ENCODE measurements at regions not wholly inside any gene's neighbourhood (a gene's known extent, or its start where the extent isn't known, plus 50 kb on each side); places are given as distances from the start of the nearest gene placed in this dataset.

- no peak for TF ChIP-seq POLR2AphosphoS5 (IDR thresholded peaks at IDR 0.05; ENCODE audit: control insufficient read depth, insufficient read depth, low read depth, low read length)
- no peak for TF ChIP-seq MEF2A (IDR thresholded peaks at IDR 0.05; ENCODE audit: control insufficient read depth, low read depth, low read length)
- TF ChIP-seq SMAD1 (IDR thresholded peaks at IDR 0.05; ENCODE audit: low read depth, low read length, partially characterized antibody): no peak
- peak; percentile 42 for TF ChIP-seq TBP (optimal IDR thresholded peaks at IDR 0.05; ENCODE audit: low read depth, low read length)
- TF ChIP-seq TCF3 (CRISPR knock-in tag; IDR thresholded peaks at IDR 0.05): no peak
- no peak for TF ChIP-seq RBM17 (IDR thresholded peaks at IDR 0.05; ENCODE audit: borderline replicate concordance, low read depth, low read length)
- TF ChIP-seq ASH1L (IDR thresholded peaks at IDR 0.05; ENCODE audit: borderline replicate concordance, low read depth, partially characterized antibody): no peak
- peak; percentile 18; the same call in 1 of the 2 replicates for TF ChIP-seq MYBL2 (IDR thresholded peaks at IDR 0.05; ENCODE audit: low read depth)
- no peak for TF ChIP-seq MYBL2 (CRISPR knock-in tag; IDR thresholded peaks at IDR 0.05; ENCODE audit: borderline replicate concordance)
- TF ChIP-seq FOXM1 (IDR thresholded peaks at IDR 0.05; ENCODE audit: low read depth): peak; percentile 40; the same call in 1 of the 2 replicates
- TF ChIP-seq FOXM1 (CRISPR knock-in tag; IDR thresholded peaks at IDR 0.05; ENCODE audit: low read depth): no peak
- TF ChIP-seq ZFX (CRISPR knock-in tag; IDR thresholded peaks at IDR 0.05): no peak
- peak; percentile 31 for TF ChIP-seq EP300 (IDR thresholded peaks at IDR 0.05; ENCODE audit: low read length)
- no peak for TF ChIP-seq GTF2A2 (tag; IDR thresholded peaks at IDR 0.05)
- no peak for TF ChIP-seq ZNF12 (CRISPR knock-in tag; IDR thresholded peaks at IDR 0.05)
- TF ChIP-seq KLF16 (IDR thresholded peaks at IDR 0.05): no peak
- no peak for TF ChIP-seq ARID3B (CRISPR knock-in tag; IDR thresholded peaks at IDR 0.05; ENCODE audit: borderline replicate concordance)
- TF ChIP-seq ZNF175 (CRISPR knock-in tag; IDR thresholded peaks at IDR 0.05; ENCODE audit: low read depth): no peak
- TF ChIP-seq ARHGAP35 (IDR thresholded peaks at IDR 0.05; ENCODE audit: partially characterized antibody): no peak
- peak; percentile 50 for TF ChIP-seq CXXC5 (CRISPR knock-in tag; IDR thresholded peaks at IDR 0.05)
- TF ChIP-seq RBBP5 (IDR thresholded peaks at IDR 0.05; ENCODE audit: borderline replicate concordance, insufficient read depth, low read length, poor library complexity, severe bottlenecking): no peak
- TF ChIP-seq XRCC5 (IDR thresholded peaks at IDR 0.05; ENCODE audit: low read depth, low read length): no peak
- TF ChIP-seq PHF8 (IDR thresholded peaks at IDR 0.05; ENCODE audit: borderline replicate concordance, low read length): peak; percentile 18; the same call in 1 of the 2 replicates
- TF ChIP-seq IRF1 (CRISPR knock-in tag; IDR thresholded peaks at IDR 0.05; ENCODE audit: borderline replicate concordance): no peak
- TF ChIP-seq POLR2H (tag; IDR thresholded peaks at IDR 0.05; ENCODE audit: low read depth): 0 out of 2 replicates have a peak, but pooled peaks have one; percentile 42
- TF ChIP-seq FOSL1 (tag; conservative IDR thresholded peaks at IDR 0.05): no peak
- TF ChIP-seq HMGXB4 (CRISPR knock-in tag; IDR thresholded peaks at IDR 0.05): no peak
These were observed 92.5 kb downstream of the TMPRSS5 start (continued) for GRCh38 chr11:113613619-113614018.

Measured in K562 (cell line).